ENCODE measurements at regions not wholly inside any gene's neighbourhood (a gene's known extent, or its start where the extent isn't known, plus 50 kb on each side); places are given as distances from the start of the nearest gene placed in this dataset.

GRCh38 chr1:221641811-221642210 is 100.1 kb downstream of the DUSP10 start:
- Histone ChIP-seq H2BK120ac (ENCODE audit: insufficient read depth, low read length, poor library complexity) (no peak overlapping the region), H3K18ac (ENCODE audit: low read length) (no peak overlapping the region), H3K9ac (ENCODE audit: low read length) (no peak overlapping the region), H4K8ac (ENCODE audit: low read depth, low read length) (no peak overlapping the region), H3K4me1 (ENCODE audit: control insufficient read depth in 1 of 2, insufficient read depth in 2 of 2, low read length in 2 of 2) (no peaks in the 10 kb centered on the region), H3K27me3 (ENCODE audit: insufficient read depth, low read length) (no peaks in the 10 kb centered on the region), H3K79me1 (ENCODE audit: low read length) (no peaks in the 10 kb centered on the region), H2AK5ac (ENCODE audit: low read length) (no peak overlapping the region), H3K9me3 (ENCODE audit: insufficient read depth, low read depth, low read length) (no peaks in the 10 kb centered on the region), H2BK5ac (ENCODE audit: low read depth, low read length, poor library complexity) (no peak overlapping the region), H2AFZ (ENCODE audit: insufficient read depth, low read length, poor library complexity) (no peak overlapping the region), H3K27ac (ENCODE audit: low read depth, low read length) (no peak overlapping the region), H2BK12ac (ENCODE audit: low read length) (no peak overlapping the region), H4K12ac (ENCODE audit: low read depth, low read length) (no peak overlapping the region), H3K4me3 (ENCODE audit: low read depth, low read length) (no peak overlapping the region), H3K4ac (ENCODE audit: low read depth, low read length) (no peak overlapping the region), H4K91ac (ENCODE audit: low read depth, low read length) (no peak overlapping the region), H3K23ac (ENCODE audit: low read length) (no peak overlapping the region), H3K79me2 (ENCODE audit: control insufficient read depth, insufficient read depth, low read length, poor library complexity) (no peaks in the 10 kb centered on the region), H3K36me3 (ENCODE audit: control insufficient read depth in 1 of 2, insufficient read depth in 2 of 2, low read length in 2 of 2) (no peaks in the 10 kb centered on the region), H3K14ac (ENCODE audit: low read length) (no peak overlapping the region), H3K4me2 (ENCODE audit: low read length) (no peak overlapping the region)
- no CpG with 5 or more reads among the region's 3 CpGs for WGBS (ENCODE audit: extremely low coverage, insufficient coverage, insufficient read length)
- no peak for DNase-seq

- Histone ChIP-seq H4K8ac (ENCODE audit: low read depth, low read length) (no peak overlapping the region), H3K79me2 (ENCODE audit: control insufficient read depth, insufficient read depth, low read length, poor library complexity) (no peaks in the 10 kb centered on the region), H2AFZ (ENCODE audit: insufficient read depth, low read length, poor library complexity) (no peak overlapping the region), H3K18ac (ENCODE audit: low read length) (no peak overlapping the region), H3K27me3 (ENCODE audit: insufficient read depth, low read length) (no peaks in the 10 kb centered on the region), H3K4me1 (ENCODE audit: control insufficient read depth in 1 of 2, insufficient read depth in 2 of 2, low read length in 2 of 2) (no peaks in the 10 kb centered on the region), H3K23ac (ENCODE audit: low read length) (no peak overlapping the region), H3K4ac (ENCODE audit: low read depth, low read length) (no peak overlapping the region), H3K79me1 (ENCODE audit: low read length) (no peaks in the 10 kb centered on the region), H3K9ac (ENCODE audit: low read length) (no peak overlapping the region), H4K12ac (ENCODE audit: low read depth, low read length) (no peak overlapping the region), H3K9me3 (ENCODE audit: insufficient read depth, low read depth, low read length) (no peaks in the 10 kb centered on the region), H2BK5ac (ENCODE audit: low read depth, low read length, poor library complexity) (no peak overlapping the region), H2BK12ac (ENCODE audit: low read length) (no peak overlapping the region), H3K27ac (ENCODE audit: low read depth, low read length) (no peak overlapping the region), H4K91ac (ENCODE audit: low read depth, low read length) (no peak overlapping the region), H2BK120ac (ENCODE audit: insufficient read depth, low read length, poor library complexity) (no peak overlapping the region), H3K4me2 (ENCODE audit: low read length) (no peak overlapping the region), H3K36me3 (ENCODE audit: control insufficient read depth in 1 of 2, insufficient read depth in 2 of 2, low read length in 2 of 2) (no peaks in the 10 kb centered on the region), H3K14ac (ENCODE audit: low read length) (no peak overlapping the region), H3K4me3 (ENCODE audit: low read depth, low read length) (no peak overlapping the region), H2AK5ac (ENCODE audit: low read length) (no peak overlapping the region)
- WGBS (ENCODE audit: extremely low coverage, insufficient coverage, insufficient read length) = no CpG with 5 or more reads among the region's 1 CpG
- DNase-seq = no peak
These were observed 98.3 kb downstream of the DUSP10 start for GRCh38 chr1:221643404-221644144.

GRCh38 chr1:221644145-221644448 is 97.8 kb downstream of the DUSP10 start:
- Histone ChIP-seq H3K79me2 (ENCODE audit: control insufficient read depth, insufficient read depth, low read length, poor library complexity) (no peaks in the 10 kb centered on the region), H3K4me3 (ENCODE audit: low read depth, low read length) (no peak overlapping the region)
- no CpG with 5 or more reads among the region's 3 CpGs for WGBS (ENCODE audit: extremely low coverage, insufficient coverage, insufficient read length)

GRCh38 chr1:221644663-221645258 is 97.1 kb downstream of the DUSP10 start:
- WGBS (ENCODE audit: extremely low coverage, insufficient coverage, insufficient read length) = no CpG with 5 or more reads among the region's 2 CpGs
- Histone ChIP-seq H2BK120ac (ENCODE audit: insufficient read depth, low read length, poor library complexity) (no peak overlapping the region), H3K4me2 (ENCODE audit: low read length) (no peak overlapping the region), H4K8ac (ENCODE audit: low read depth, low read length) (no peak overlapping the region), H2AFZ (ENCODE audit: insufficient read depth, low read length, poor library complexity) (no peak overlapping the region), H3K36me3 (ENCODE audit: control insufficient read depth in 1 of 2, insufficient read depth in 2 of 2, low read length in 2 of 2) (no peaks in the 10 kb centered on the region), H3K4me3 (ENCODE audit: low read depth, low read length) (no peak overlapping the region), H3K4me1 (ENCODE audit: control insufficient read depth in 1 of 2, insufficient read depth in 2 of 2, low read length in 2 of 2) (no peaks in the 10 kb centered on the region), H3K9ac (ENCODE audit: low read length) (no peak overlapping the region), H3K9me3 (ENCODE audit: insufficient read depth, low read depth, low read length) (no peaks in the 10 kb centered on the region), H3K79me1 (ENCODE audit: low read length) (no peaks in the 10 kb centered on the region), H3K27me3 (ENCODE audit: insufficient read depth, low read length) (no peaks in the 10 kb centered on the region), H4K12ac (ENCODE audit: low read depth, low read length) (no peak overlapping the region), H4K91ac (ENCODE audit: low read depth, low read length) (no peak overlapping the region), H3K23ac (ENCODE audit: low read length) (no peak overlapping the region), H2BK12ac (ENCODE audit: low read length) (no peak overlapping the region), H2BK5ac (ENCODE audit: low read depth, low read length, poor library complexity) (no peak overlapping the region), H3K79me2 (ENCODE audit: control insufficient read depth, insufficient read depth, low read length, poor library complexity) (no peaks in the 10 kb centered on the region), H3K14ac (ENCODE audit: low read length) (no peak overlapping the region), H3K27ac (ENCODE audit: low read depth, low read length) (no peak overlapping the region), H2AK5ac (ENCODE audit: low read length) (no peak overlapping the region), H3K4ac (ENCODE audit: low read depth, low read length) (no peak overlapping the region), H3K18ac (ENCODE audit: low read length) (no peak overlapping the region)
- no peak for DNase-seq

More at GRCh38 chr1:221644145-221644448, 97.8 kb downstream of the DUSP10 start:
- H3K36me3 ChIP-seq (ENCODE audit: control insufficient read depth in 1 of 2, insufficient read depth in 2 of 2, low read length in 2 of 2) = no peaks in the 10 kb centered on the region
- H2BK5ac ChIP-seq (ENCODE audit: low read depth, low read length, poor library complexity) = no peak overlapping the region
- no peak overlapping the region for H4K8ac ChIP-seq (ENCODE audit: low read depth, low read length)
- H3K23ac ChIP-seq (ENCODE audit: low read length) = no peak overlapping the region
- H3K18ac ChIP-seq (ENCODE audit: low read length) = no peak overlapping the region
- H3K4me2 ChIP-seq (ENCODE audit: low read length) = no peak overlapping the region
- H3K14ac ChIP-seq (ENCODE audit: low read length) = no peak overlapping the region
- H3K9ac ChIP-seq (ENCODE audit: low read length) = no peak overlapping the region
- no peak overlapping the region for H2AFZ ChIP-seq (ENCODE audit: insufficient read depth, low read length, poor library complexity)
- no peak overlapping the region for H4K91ac ChIP-seq (ENCODE audit: low read depth, low read length)
- no peak overlapping the region for H3K27ac ChIP-seq (ENCODE audit: low read depth, low read length)
- no peak overlapping the region for H2BK120ac ChIP-seq (ENCODE audit: insufficient read depth, low read length, poor library complexity)
- no peaks in the 10 kb centered on the region for H3K9me3 ChIP-seq (ENCODE audit: insufficient read depth, low read depth, low read length)
- no peak overlapping the region for H3K4ac ChIP-seq (ENCODE audit: low read depth, low read length)
- H3K79me1 ChIP-seq (ENCODE audit: low read length) = no peaks in the 10 kb centered on the region
- no peaks in the 10 kb centered on the region for H3K4me1 ChIP-seq (ENCODE audit: control insufficient read depth in 1 of 2, insufficient read depth in 2 of 2, low read length in 2 of 2)
- H2AK5ac ChIP-seq (ENCODE audit: low read length) = no peak overlapping the region
- H2BK12ac ChIP-seq (ENCODE audit: low read length) = no peak overlapping the region
- H4K12ac ChIP-seq (ENCODE audit: low read depth, low read length) = no peak overlapping the region
- no peaks in the 10 kb centered on the region for H3K27me3 ChIP-seq (ENCODE audit: insufficient read depth, low read length)
- no peak for DNase-seq

All from trophoblast cell (in vitro differentiated cells and primary cell).